Activated T-cell treated with anti-CD3 and anti-CD28 coated beads for 24 hours (primary cell): ENCODE measurements at regions not wholly inside any gene's neighbourhood (a gene's known extent, or its start where the extent isn't known, plus 50 kb on each side); places are given as distances from the start of the nearest gene placed in this dataset.
"Not testable (repeated sequence)": the region's sequence is repeated elsewhere in the genome, so short reads cannot be mapped to it uniquely, and the experiment has no call there.

ENCODE experiments used
- DNase-seq: peaks from one replicate; pipeline ENCODE4 v3.0.0-alpha.2; 2020; ENCODE audit warnings: low read depth

GRCh38 chr3:94507354-94507753 is 444.5 kb downstream of the NSUN3 start:
- not testable (repeated sequence) for DNase-seq

GRCh38 chr3:94512876-94513275 is 450.0 kb downstream of the NSUN3 start:
- no peak for DNase-seq

- no peak for DNase-seq
These were observed 450.7 kb downstream of the NSUN3 start for GRCh38 chr3:94513600-94513999.

- no peak for DNase-seq
These were observed 453.1 kb downstream of the NSUN3 start for GRCh38 chr3:94515983-94516382.

- no peak for DNase-seq
These were observed 457.5 kb downstream of the NSUN3 start for GRCh38 chr3:94520364-94520763.

- no peak for DNase-seq
These were observed 459.6 kb downstream of the NSUN3 start for GRCh38 chr3:94522488-94522887.

- no peak for DNase-seq
These were observed 461.4 kb downstream of the NSUN3 start for GRCh38 chr3:94524102-94524919.

- no peak for DNase-seq
These were observed 462.2 kb downstream of the NSUN3 start for GRCh38 chr3:94525043-94525442.

- no peak for DNase-seq
These were observed 467.0 kb downstream of the NSUN3 start for GRCh38 chr3:94529816-94530215.

GRCh38 chr3:94532951-94533350 is 470.1 kb downstream of the NSUN3 start:
- no peak for DNase-seq

- no peak for DNase-seq
These were observed 477.1 kb downstream of the NSUN3 start for GRCh38 chr3:94539937-94540336.

- no peak for DNase-seq
These were observed 480.3 kb downstream of the NSUN3 start for GRCh38 chr3:94543161-94543560.

GRCh38 chr3:94544131-94544789 is 481.4 kb downstream of the NSUN3 start:
- no peak for DNase-seq

- DNase-seq = no peak
These were observed 485.9 kb downstream of the NSUN3 start for GRCh38 chr3:94548581-94549316.

- DNase-seq = no peak
These were observed 498.2 kb downstream of the NSUN3 start for GRCh38 chr3:94561094-94561493.

GRCh38 chr3:94564247-94564646 is 501.4 kb downstream of the NSUN3 start:
- no peak for DNase-seq

- DNase-seq = no peak
These were observed 505.2 kb downstream of the NSUN3 start for GRCh38 chr3:94568041-94568440.

- DNase-seq = no peak
These were observed 510.5 kb downstream of the NSUN3 start for GRCh38 chr3:94573337-94573736.

GRCh38 chr3:94587291-94587690 is 524.4 kb downstream of the NSUN3 start:
- DNase-seq = no peak

GRCh38 chr3:94593526-94594150 is 530.8 kb downstream of the NSUN3 start:
- DNase-seq = no peak

- DNase-seq = no peak
These were observed 533.3 kb downstream of the NSUN3 start for GRCh38 chr3:94596141-94596540.

GRCh38 chr3:94596887-94597566 is 534.2 kb downstream of the NSUN3 start:
- no peak for DNase-seq
